Esophagus squamous epithelium (tissue), 5 donors: ENCODE measurements at regions not wholly inside any gene's neighbourhood (a gene's known extent, or its start where the extent isn't known, plus 50 kb on each side); places are given as distances from the start of the nearest gene placed in this dataset.

Experiments used
- DNase-seq: peaks from one replicate; lab custom pipeline; 2025; lab: John Stamatoyannopoulos, UW
- H3K27ac ChIP-seq, 4 donors: fragments of 200-600 bp; sonication (generic); one replicate each; pipeline ENCODE4 v1.5.1; 2016 to 2019; ENCODE audit warnings: mild to moderate bottlenecking in 1 of 4
- H3K27me3 ChIP-seq, 4 donors: fragments of 200-600 bp; sonication (generic); 1 replicate in 3 of 4; 2 replicates in 1 of 4; pipeline versions ENCODE4 v1.5.1 to v1.6.0; 2017 to 2021; ENCODE audit warnings: antibody characterized with exemption in 1 of 4
- H3K36me3 ChIP-seq, 3 donors: fragments of 200-600 bp; sonication (generic); one replicate each; pipeline ENCODE4 v1.5.1; 2016 to 2019
- H3K4me1 ChIP-seq, 3 donors: fragments of 200-600 bp; sonication (generic); one replicate each; pipeline ENCODE4 v1.5.1; 2017 to 2019
- H3K4me3 ChIP-seq, 4 donors: fragments of 200-600 bp; sonication (generic); 1 replicate in 3 of 4; 2 replicates in 1 of 4; pipeline ENCODE4 v1.5.1; 2016 to 2019; ENCODE audit warnings: mild to moderate bottlenecking in 2 of 4, moderate library complexity in 1 of 4
- H3K9me3 ChIP-seq, 3 donors: fragments of 200-600 bp; sonication (generic); one replicate each; pipeline ENCODE4 v1.5.1; 2016 to 2019
- POLR2A ChIP-seq, 4 donors: fragments of 450-650 bp; IDR thresholded peaks; one replicate each; pipeline ENCODE4 v1.6.1; 2017; ENCODE audit warnings: antibody characterized with exemption in 4 of 4, mild to moderate bottlenecking in 4 of 4, moderate library complexity in 3 of 4
- WGBS, 2 donors: methylation state at CpG; one replicate each; pipeline ENCODE4 v1.1.5; 2018; 5-methylcytosine and 5-hydroxymethylcytosine counted together
- intact Hi-C: fragments of 100-400 bp; cut with DNase I; formaldehyde crosslinking; loops from one replicate; pipeline ENCODE4 v1.15.0; 2022
- TF ChIP-seq, protein P1 (sequence below), 6 experiments: fragments of 450-650 bp in 4 of 6; fragments of 200-600 bp in 2 of 6; sonication (generic) in 2 of 6; IDR thresholded peaks; one replicate each; pipeline ENCODE4 v1.5.1; 2016 to 2019; ENCODE audit warnings: antibody characterized with exemption in 6 of 6, mild to moderate bottlenecking in 4 of 6, moderate library complexity in 4 of 6
- donor health status: DM: yes; HTN: yes; CAD: no.

DNA sequence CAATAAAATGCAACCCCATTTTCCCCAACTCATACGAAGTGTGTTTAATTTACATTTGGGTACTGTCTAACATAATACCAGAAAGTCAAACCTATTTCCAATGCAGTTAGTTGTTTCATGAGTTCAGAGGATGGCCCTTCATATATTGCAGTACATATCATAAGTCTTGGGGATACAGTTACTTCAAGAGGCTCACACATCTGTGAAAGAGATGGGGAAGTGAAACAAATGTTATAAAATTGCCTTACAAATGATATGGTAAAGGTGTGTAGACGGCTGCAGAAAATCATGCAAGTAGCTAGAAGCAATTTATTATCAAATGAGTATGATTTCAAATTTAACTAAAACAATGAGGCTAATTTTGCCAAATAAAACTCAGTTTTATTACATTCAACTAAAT, 219.0 kb upstream of the CDH12 start:
- intact Hi-C loops = no loop called here
- no peak overlapping the region for H3K4me3 ChIP-seq
- no peaks in the 10 kb centered on the region for H3K36me3 ChIP-seq
- no peaks in the 10 kb centered on the region for H3K4me1 ChIP-seq
- DNase-seq = no peak
- no peaks in the 10 kb centered on the region for H3K27me3 ChIP-seq
- no peaks in the 10 kb centered on the region for H3K9me3 ChIP-seq
- no peak overlapping the region for H3K27ac ChIP-seq
- WGBS, 2 donors = 61 to 77% methylated on average over 2 of the region's 2 CpGs
- TF ChIP-seq POLR2A (IDR thresholded peaks at IDR 0.05) = no peak
- TF ChIP-seq, protein P1, sequence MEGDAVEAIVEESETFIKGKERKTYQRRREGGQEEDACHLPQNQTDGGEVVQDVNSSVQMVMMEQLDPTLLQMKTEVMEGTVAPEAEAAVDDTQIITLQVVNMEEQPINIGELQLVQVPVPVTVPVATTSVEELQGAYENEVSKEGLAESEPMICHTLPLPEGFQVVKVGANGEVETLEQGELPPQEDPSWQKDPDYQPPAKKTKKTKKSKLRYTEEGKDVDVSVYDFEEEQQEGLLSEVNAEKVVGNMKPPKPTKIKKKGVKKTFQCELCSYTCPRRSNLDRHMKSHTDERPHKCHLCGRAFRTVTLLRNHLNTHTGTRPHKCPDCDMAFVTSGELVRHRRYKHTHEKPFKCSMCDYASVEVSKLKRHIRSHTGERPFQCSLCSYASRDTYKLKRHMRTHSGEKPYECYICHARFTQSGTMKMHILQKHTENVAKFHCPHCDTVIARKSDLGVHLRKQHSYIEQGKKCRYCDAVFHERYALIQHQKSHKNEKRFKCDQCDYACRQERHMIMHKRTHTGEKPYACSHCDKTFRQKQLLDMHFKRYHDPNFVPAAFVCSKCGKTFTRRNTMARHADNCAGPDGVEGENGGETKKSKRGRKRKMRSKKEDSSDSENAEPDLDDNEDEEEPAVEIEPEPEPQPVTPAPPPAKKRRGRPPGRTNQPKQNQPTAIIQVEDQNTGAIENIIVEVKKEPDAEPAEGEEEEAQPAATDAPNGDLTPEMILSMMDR (IDR thresholded peaks at IDR 0.05) = no peak

DNA sequence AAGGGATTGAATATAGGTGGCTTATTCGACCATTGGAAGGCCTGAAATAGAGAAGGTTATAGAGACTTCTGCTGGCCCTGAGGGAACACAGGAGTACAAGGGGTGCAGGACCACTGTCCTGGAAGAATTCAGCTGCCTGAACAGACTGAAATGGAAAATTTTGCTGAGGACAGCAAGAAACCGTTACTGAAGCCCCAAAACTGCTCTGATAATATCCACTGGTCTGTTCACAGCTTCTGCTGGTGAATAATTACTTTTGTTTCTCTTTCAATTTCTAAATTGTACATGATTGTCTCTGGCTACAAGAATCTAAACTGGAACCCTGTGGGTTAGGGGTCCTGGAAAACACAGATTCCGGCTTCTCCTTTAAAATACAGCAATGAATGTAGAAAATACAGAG, 218.5 kb upstream of the CDH12 start:
- TF ChIP-seq, protein P1 (IDR thresholded peaks at IDR 0.05) = no peak
- no peak for TF ChIP-seq POLR2A (IDR thresholded peaks at IDR 0.05)
- H3K9me3 ChIP-seq = no peaks in the 10 kb centered on the region
- no peak for DNase-seq
- 57 to 71% methylated on average over 3 of the region's 3 CpGs for WGBS, 2 donors
- H3K27ac ChIP-seq = no peak overlapping the region
- H3K4me1 ChIP-seq = no peaks in the 10 kb centered on the region
- no peaks in the 10 kb centered on the region for H3K27me3 ChIP-seq
- intact Hi-C loops = no loop called here
- no peak overlapping the region for H3K4me3 ChIP-seq
- H3K36me3 ChIP-seq = no peaks in the 10 kb centered on the region

DNA sequence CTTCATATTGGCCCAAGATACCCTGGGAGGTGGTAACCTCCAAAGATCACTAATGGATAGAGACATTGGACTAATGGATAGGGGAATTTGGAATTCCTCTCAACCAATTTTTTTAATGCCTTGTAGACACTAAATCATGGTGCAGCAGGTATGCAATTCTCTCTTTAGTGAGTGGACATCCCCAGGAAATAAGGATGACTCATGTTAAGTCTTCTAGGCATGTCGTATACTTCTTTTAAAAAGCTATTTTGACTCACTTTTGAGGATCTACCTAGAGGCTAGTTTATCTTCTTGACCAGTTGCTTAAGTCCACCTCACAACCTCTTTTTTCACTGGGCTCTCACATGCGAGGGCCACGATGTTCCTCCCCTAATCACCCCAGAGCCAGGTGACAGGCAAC, 211.6 kb upstream of the CDH12 start:
- no peak overlapping the region for H3K4me3 ChIP-seq
- intact Hi-C loops = no loop called here
- TF ChIP-seq, protein P1 (IDR thresholded peaks at IDR 0.05) = no peak
- no peak for TF ChIP-seq POLR2A (IDR thresholded peaks at IDR 0.05)
- H3K9me3 ChIP-seq = no peaks in the 10 kb centered on the region
- 74 to 80% methylated on average over 3 of the region's 3 CpGs for WGBS, 2 donors
- no peaks in the 10 kb centered on the region for H3K27me3 ChIP-seq
- no peaks in the 10 kb centered on the region for H3K36me3 ChIP-seq
- no peaks in the 10 kb centered on the region for H3K4me1 ChIP-seq
- H3K27ac ChIP-seq = no peak overlapping the region
- no peak for DNase-seq

DNA sequence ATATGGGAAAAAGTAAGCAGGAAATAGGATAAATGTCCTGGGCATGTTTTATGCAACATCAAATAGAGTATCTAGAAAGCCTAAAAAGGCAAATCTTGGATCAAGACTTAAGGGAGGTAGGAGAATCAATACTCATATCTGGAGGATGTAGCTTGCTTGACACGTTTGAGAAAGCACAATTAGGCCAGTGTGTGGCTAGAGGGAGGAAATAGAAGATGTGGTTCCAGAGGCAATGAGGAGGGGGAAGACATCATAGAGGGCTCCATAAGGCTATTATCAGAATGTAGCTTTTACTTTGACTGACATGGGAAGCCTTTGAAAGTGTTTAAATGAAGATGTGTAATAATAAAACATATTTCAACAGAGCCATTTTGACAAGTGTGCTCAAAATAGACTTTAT, 200.7 kb upstream of the CDH12 start:
- Histone ChIP-seq H3K4me3 (no peak overlapping the region), H3K36me3 (no peaks in the 10 kb centered on the region), H3K4me1 (no peaks in the 10 kb centered on the region), H3K9me3 (no peaks in the 10 kb centered on the region), H3K27me3 (no peaks in the 10 kb centered on the region), H3K27ac (no peak overlapping the region)
- no peak for DNase-seq
- 25 to 33% methylated on average over 1 of the region's 1 CpG for WGBS, 2 donors
- TF ChIP-seq, protein P1 (IDR thresholded peaks at IDR 0.05) = no peak
- TF ChIP-seq POLR2A (IDR thresholded peaks at IDR 0.05) = no peak
- intact Hi-C loops = no loop called here

DNA sequence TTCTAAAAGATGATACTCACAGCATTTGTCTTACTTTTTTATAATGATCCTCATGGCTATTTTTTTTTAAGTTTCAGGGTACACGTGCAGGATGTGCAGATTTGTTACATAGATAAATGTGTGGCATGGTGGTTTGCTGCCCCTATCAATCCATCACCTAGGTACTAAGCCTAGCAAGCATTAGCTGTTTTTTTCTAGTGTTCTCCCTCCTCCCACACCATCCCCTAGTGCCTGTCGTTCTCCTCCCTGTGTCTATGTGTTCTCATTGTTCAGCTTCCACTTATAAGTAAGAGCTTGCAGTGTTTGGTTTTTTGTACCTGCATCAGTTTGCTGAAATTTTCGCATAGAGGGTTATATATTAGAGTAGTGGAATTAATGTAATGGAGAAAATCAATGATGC, 189.1 kb upstream of the CDH12 start:
- WGBS, 2 donors = 39 to 46% methylated on average over 3 of the region's 3 CpGs
- TF ChIP-seq, protein P1 (IDR thresholded peaks at IDR 0.05) = no peak
- TF ChIP-seq POLR2A (IDR thresholded peaks at IDR 0.05) = no peak
- H3K4me1 ChIP-seq = no peaks in the 10 kb centered on the region
- no peaks in the 10 kb centered on the region for H3K27me3 ChIP-seq
- H3K9me3 ChIP-seq = no peaks in the 10 kb centered on the region
- H3K27ac ChIP-seq = no peak overlapping the region
- H3K4me3 ChIP-seq = no peak overlapping the region
- H3K36me3 ChIP-seq = no peaks in the 10 kb centered on the region
- intact Hi-C loops = no loop called here
- DNase-seq = no peak
